Loucy (cell line): ENCODE measurements at regions not wholly inside any gene's neighbourhood (a gene's known extent, or its start where the extent isn't known, plus 50 kb on each side); places are given as distances from the start of the nearest gene placed in this dataset.

Experiments used
- EZH2phosphoT487 ChIP-seq: fragments of 200-600 bp; IDR thresholded peaks from 2 replicates; pipeline ENCODE4 v1.6.1; 2018; ENCODE audit warnings: antibody characterized with exemption, mild to moderate bottlenecking, moderate library complexity, borderline replicate concordance
- TF ChIP-seq, protein P1 (sequence below): fragments of 200-600 bp; sonication (generic); conservative IDR thresholded peaks from 2 replicates; pipeline ENCODE4 v1.5.1; 2014; ENCODE audit warnings: mild to moderate bottlenecking, antibody characterized with exemption, low read length

DNA sequence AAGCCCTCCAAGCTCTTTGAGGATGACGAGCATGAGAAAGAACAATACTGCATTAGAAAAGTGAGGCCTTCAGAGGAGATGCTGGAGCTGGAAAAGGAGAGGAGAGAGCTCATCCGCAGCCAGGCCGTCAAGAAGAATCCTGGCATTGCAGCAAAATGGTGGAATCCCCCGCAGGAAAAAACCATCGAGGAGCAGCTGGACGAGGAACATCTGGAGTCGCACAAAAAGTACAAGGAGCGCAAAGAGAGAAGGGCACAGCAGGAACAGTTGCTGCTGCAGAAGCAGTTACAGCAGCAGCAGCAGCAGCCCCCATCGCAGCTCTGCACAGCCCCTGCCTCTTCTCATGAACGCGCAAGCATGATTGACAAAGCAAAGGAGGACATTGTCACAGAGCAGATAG lies 71.2 kb downstream of the C9orf152 start:
- TF ChIP-seq, protein P1, sequence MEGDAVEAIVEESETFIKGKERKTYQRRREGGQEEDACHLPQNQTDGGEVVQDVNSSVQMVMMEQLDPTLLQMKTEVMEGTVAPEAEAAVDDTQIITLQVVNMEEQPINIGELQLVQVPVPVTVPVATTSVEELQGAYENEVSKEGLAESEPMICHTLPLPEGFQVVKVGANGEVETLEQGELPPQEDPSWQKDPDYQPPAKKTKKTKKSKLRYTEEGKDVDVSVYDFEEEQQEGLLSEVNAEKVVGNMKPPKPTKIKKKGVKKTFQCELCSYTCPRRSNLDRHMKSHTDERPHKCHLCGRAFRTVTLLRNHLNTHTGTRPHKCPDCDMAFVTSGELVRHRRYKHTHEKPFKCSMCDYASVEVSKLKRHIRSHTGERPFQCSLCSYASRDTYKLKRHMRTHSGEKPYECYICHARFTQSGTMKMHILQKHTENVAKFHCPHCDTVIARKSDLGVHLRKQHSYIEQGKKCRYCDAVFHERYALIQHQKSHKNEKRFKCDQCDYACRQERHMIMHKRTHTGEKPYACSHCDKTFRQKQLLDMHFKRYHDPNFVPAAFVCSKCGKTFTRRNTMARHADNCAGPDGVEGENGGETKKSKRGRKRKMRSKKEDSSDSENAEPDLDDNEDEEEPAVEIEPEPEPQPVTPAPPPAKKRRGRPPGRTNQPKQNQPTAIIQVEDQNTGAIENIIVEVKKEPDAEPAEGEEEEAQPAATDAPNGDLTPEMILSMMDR: no peak
- TF ChIP-seq EZH2phosphoT487: no peak
